BLaER1 (cell line): ENCODE measurements at regions not wholly inside any gene's neighbourhood (a gene's known extent, or its start where the extent isn't known, plus 50 kb on each side); places are given as distances from the start of the nearest gene placed in this dataset.
A peak's percentile ranks its signal among the peaks of the same experiment; 100 is the strongest.

Experiments
- H3K27ac ChIP-seq: shearing (Covaris generic); formaldehyde crosslinking; 2 replicates; pipeline ENCODE4 v1.8.1; 2022
- H3K27me3 ChIP-seq: shearing (Covaris generic); formaldehyde crosslinking; 2 replicates; pipeline ENCODE4 v1.8.1; 2022
- H3K36me3 ChIP-seq: shearing (Covaris generic); formaldehyde crosslinking; 2 replicates; pipeline ENCODE4 v1.8.1; 2022
- H3K4me1 ChIP-seq: shearing (Covaris generic); formaldehyde crosslinking; 2 replicates; pipeline ENCODE4 v1.8.1; 2022
- H3K4me2 ChIP-seq: shearing (Covaris generic); formaldehyde crosslinking; 2 replicates; pipeline ENCODE4 v1.8.1; 2022
- H3K4me3 ChIP-seq: shearing (Covaris generic); formaldehyde crosslinking; 2 replicates; pipeline ENCODE4 v1.8.1; 2022
- H3K9ac ChIP-seq: shearing (Covaris generic); formaldehyde crosslinking; 2 replicates; pipeline ENCODE4 v1.8.1; 2022
- H3K9me3 ChIP-seq: shearing (Covaris generic); formaldehyde crosslinking; 2 replicates; pipeline ENCODE4 v1.8.1; 2022
- H4K20me1 ChIP-seq: shearing (Covaris generic); formaldehyde crosslinking; 2 replicates; pipeline ENCODE4 v1.8.1; 2022
- Cebpa-rat ChIP-seq: shearing (Covaris generic); IDR thresholded peaks from 2 replicates; pipeline ENCODE4 v1.8.1; 2022

DNA sequence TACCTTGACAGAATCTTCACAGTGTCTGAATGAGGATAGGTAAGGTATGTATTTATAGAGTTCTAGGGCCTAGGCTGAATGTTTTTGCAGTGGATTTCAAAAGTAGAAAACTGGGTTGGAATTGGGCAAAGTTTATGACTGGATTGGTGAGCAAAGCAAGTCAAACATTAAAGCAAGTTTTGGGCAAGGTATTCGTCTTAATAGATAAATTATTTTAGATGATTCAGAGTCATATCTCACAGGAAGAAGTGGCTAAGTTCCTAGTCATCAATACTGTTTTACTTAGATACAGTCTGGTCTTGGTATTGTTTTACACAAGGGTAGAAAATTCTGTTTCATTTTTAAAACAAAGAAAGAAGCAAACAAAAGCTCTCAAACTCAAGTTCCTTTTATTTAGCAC lies 284.1 kb upstream of the EPHA7 start:
- no peaks in the 10 kb centered on the region for H4K20me1 ChIP-seq
- H3K9me3 ChIP-seq = peaks cover 24% of the 10 kb centered on the region
- no peaks in the 10 kb centered on the region for H3K4me1 ChIP-seq
- H3K36me3 ChIP-seq = no peaks in the 10 kb centered on the region
- H3K4me2 ChIP-seq = no peak overlapping the region
- no peak for TF ChIP-seq Cebpa-rat
- no peaks in the 10 kb centered on the region for H3K27me3 ChIP-seq
- H3K4me3 ChIP-seq = no peak overlapping the region
- H3K9ac ChIP-seq = no peak overlapping the region
- H3K27ac ChIP-seq = no peak overlapping the region

DNA sequence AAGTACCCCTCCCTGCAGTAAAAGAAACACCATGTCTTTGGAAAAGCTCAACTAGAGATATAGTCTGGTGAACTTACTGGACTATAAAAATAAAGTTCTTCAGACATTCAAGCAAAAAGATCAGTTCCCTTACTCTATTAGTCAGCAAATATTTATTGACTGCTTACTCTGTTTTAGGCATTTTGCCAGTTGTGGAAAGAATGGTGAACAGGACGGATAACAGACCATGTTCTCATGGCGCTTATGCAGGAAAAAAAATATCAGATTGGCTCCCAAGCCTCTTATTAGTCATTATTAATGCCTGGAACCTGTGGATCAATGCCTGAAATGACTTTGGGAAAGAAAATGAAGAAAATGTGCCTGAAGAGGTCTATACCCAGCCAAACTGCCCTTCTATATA lies 282.2 kb upstream of the EPHA7 start:
- no peaks in the 10 kb centered on the region for H4K20me1 ChIP-seq
- no peaks in the 10 kb centered on the region for H3K27me3 ChIP-seq
- no peak overlapping the region for H3K9ac ChIP-seq
- H3K4me1 ChIP-seq = no peaks in the 10 kb centered on the region
- no peak overlapping the region for H3K27ac ChIP-seq
- no peak overlapping the region for H3K4me3 ChIP-seq
- H3K4me2 ChIP-seq = no peak overlapping the region
- no peak for TF ChIP-seq Cebpa-rat
- H3K9me3 ChIP-seq = peaks cover 5% of the 10 kb centered on the region; the same call in 1 of the 2 replicates
- H3K36me3 ChIP-seq = no peaks in the 10 kb centered on the region

DNA sequence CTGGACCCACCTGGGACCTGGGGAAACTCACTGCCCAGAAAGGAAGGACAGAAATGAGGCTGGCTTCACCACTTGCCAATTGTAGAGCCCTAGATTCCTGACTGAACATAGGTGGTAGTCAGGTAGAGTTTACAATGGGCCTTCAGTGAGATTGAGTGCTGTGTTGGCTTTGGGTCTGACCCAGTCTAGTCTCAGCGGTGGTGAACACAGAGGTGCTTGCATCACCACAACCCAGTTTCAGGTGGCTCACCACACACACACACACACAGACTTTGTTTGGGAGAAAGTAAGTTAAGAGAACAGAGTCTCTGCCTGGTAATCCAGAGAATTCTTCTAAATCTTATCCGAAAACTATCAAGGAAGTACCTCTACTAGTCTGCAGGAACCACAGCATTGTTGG lies 266.1 kb upstream of the EPHA7 start:
- Histone ChIP-seq H3K9ac (no peak overlapping the region), H3K4me3 (no peak overlapping the region), H3K4me2 (no peak overlapping the region), H4K20me1 (no peaks in the 10 kb centered on the region), H3K4me1 (peaks cover 2% of the 10 kb centered on the region), H3K36me3 (no peaks in the 10 kb centered on the region), H3K9me3 (no peaks in the 10 kb centered on the region; the same call in 1 of the 2 replicates), H3K27ac (no peak overlapping the region), H3K27me3 (no peaks in the 10 kb centered on the region)
- no peak for TF ChIP-seq Cebpa-rat

DNA sequence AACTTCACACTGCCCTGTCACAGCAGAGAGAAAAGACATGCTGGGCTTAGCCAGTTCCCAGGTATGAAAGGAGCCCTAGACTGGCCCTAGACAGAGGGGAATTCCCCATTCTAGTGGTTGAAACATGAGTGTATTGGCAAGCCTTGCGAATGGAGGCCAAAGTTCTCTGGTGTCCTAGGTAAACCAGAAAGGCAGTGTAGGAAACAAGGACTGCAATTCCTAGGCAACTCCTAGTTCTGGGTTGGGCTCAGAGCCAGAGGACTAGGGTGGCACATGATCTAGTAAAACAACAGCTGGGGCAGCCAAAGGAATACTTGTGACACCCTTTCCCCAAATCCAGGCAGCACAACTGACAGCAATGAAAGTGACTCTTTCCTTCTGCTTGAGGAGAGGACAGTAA lies 265.0 kb upstream of the EPHA7 start:
- Histone ChIP-seq H3K27ac (no peak overlapping the region), H3K4me3 (no peak overlapping the region), H4K20me1 (no peaks in the 10 kb centered on the region), H3K36me3 (no peaks in the 10 kb centered on the region), H3K4me1 (peaks cover 14% of the 10 kb centered on the region), H3K4me2 (no peak overlapping the region), H3K9ac (no peak overlapping the region), H3K27me3 (no peaks in the 10 kb centered on the region), H3K9me3 (no peaks in the 10 kb centered on the region; the same call in 1 of the 2 replicates)
- TF ChIP-seq Cebpa-rat = no peak

DNA sequence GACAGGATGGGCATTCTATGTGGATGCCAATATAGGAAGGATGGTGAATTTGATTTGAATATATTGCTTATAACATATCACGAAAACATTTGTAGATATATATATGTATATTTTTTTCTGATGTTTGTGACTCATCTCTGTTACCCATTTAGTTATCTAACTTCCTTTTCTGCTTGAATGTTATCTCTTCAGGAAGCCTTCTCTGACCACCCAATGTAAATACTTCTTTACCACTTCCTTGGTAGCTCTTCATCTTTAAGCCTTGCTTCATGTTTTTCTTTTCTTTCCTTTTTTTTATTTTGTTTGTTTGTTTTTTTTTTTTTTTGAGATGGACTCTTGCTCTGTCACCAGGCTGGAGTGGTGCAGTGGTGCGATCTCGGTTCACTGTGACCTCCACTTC lies 260.5 kb upstream of the EPHA7 start:
- TF ChIP-seq Cebpa-rat = no peak
- no peak overlapping the region for H3K27ac ChIP-seq
- H3K4me3 ChIP-seq = no peak overlapping the region
- no peaks in the 10 kb centered on the region for H3K27me3 ChIP-seq
- H3K4me2 ChIP-seq = peak overlapping the region; percentile 40
- peaks cover 17% of the 10 kb centered on the region for H3K4me1 ChIP-seq
- H3K9me3 ChIP-seq = no peaks in the 10 kb centered on the region; the same call in 1 of the 2 replicates
- no peaks in the 10 kb centered on the region for H4K20me1 ChIP-seq
- H3K36me3 ChIP-seq = no peaks in the 10 kb centered on the region
- no peak overlapping the region for H3K9ac ChIP-seq

DNA sequence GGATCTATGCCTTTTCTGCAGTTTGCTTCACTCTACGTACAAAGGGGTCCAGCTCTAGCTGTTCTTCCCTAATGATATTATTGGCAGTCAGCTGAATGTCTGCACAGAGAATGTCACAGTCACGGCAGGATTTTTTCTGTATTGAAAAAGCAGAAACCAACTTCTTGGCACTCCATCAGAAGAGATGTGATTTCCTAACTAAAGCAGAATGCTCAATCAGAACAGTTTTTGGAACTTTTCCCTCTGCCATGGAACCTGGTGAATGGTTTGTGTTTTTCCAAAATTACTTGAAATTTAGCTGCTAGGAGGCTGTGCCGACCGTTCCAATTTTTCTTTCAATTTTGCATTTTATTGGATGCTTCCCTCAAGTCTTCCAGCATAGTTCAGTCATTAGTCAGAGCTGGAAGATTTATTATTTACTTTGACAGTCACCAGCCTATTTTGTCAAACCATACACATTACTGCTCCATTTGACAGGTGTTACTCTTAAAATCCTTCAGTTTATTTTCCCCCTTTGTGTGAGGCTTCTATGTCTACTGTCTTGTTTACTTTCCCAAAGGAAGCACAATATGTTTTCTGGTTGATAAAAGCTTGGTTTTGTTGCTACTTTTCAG lies 259.6 kb upstream of the EPHA7 start:
- H3K4me3 ChIP-seq = no peak overlapping the region
- peaks cover 17% of the 10 kb centered on the region for H3K4me1 ChIP-seq
- no peaks in the 10 kb centered on the region for H3K27me3 ChIP-seq
- no peaks in the 10 kb centered on the region for H4K20me1 ChIP-seq
- no peak overlapping the region for H3K9ac ChIP-seq
- H3K9me3 ChIP-seq = no peaks in the 10 kb centered on the region; the same call in 1 of the 2 replicates
- TF ChIP-seq Cebpa-rat = no peak
- H3K27ac ChIP-seq = no peak overlapping the region
- no peak overlapping the region for H3K4me2 ChIP-seq
- no peaks in the 10 kb centered on the region for H3K36me3 ChIP-seq

DNA sequence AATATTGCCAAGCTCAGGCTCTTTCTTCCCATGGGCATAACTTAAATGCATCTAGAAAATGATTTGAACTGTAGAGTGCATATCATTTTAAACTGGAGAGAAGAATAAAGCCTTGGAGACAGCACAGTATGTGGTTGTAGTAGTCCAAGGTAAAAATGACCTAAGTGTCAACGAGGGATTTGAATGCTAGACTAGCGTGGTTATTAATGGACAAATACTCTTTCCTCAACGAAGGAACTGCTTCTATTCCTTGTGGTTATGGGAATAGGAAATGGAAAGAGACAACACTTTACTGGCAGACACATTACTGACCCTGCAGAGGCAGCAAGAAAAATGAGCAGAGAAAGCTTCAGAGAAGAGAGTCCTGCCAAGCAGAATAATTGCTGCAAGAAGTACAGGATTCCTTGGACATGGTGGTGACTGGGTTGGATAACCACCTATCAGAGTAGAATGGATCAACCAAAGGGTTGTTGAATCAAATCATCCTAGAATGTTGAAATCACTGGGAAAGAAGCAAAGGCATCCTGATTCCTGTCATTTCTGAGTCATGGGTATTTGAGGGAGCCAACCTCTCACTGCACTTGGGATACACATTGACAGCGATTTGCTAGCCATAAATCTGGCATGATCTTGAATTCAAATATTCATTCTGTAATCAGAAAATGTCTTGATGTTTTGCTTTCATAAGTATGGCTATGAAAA lies 258.1 kb upstream of the EPHA7 start:
- no peaks in the 10 kb centered on the region for H4K20me1 ChIP-seq
- no peak overlapping the region for H3K27ac ChIP-seq
- no peak overlapping the region for H3K9ac ChIP-seq
- no peaks in the 10 kb centered on the region for H3K36me3 ChIP-seq
- no peaks in the 10 kb centered on the region; the same call in 1 of the 2 replicates for H3K9me3 ChIP-seq
- no peak overlapping the region for H3K4me2 ChIP-seq
- H3K4me3 ChIP-seq = no peak overlapping the region
- TF ChIP-seq Cebpa-rat = no peak
- H3K4me1 ChIP-seq = peaks cover 17% of the 10 kb centered on the region
- no peaks in the 10 kb centered on the region for H3K27me3 ChIP-seq

DNA sequence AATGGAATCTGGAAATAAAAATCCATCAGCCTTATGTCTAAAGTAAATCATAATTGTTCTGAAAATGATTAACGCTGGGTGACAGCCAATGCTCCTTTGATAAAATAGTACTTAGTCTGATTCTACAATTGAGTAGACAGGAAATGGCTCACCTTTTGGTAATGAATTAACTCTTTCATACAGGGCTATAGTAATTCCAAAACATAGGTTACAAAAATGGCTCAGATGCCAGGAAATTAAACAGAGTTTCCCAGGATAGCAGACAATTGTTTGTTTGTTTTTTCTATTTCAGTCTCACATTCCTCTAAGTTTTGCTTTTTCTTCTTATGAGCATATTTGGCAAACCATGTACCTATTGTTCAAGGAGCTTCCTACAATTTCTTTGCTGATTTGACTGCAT lies 257.2 kb upstream of the EPHA7 start:
- no peak for TF ChIP-seq Cebpa-rat
- Histone ChIP-seq H3K27me3 (no peaks in the 10 kb centered on the region), H3K27ac (no peak overlapping the region)

DNA sequence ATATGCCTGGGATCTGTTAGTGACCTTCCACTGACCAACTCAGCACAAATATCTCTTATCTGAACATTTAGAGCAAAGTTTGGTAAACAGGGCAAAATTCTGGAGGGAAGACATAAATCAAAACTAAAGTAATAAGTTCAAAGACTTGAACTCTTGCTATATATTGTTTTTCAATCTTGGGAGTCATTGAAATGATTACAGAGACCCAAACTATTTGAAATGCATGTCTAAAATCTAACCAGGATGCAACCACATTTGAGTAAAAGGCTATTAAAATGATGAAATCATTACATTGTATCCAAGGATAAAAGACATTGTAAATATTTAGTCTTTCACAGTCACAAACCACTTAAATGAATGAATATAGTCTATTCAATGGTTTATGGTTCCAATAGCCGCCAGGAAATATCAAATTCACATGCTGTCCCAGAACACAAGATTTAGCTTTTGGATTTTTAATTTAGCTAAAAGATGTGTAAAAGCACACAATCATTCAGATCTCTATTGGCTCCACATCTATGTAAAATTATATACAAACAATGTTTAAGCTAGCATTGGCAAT lies 256.6 kb upstream of the EPHA7 start:
- H3K9me3 ChIP-seq = no peaks in the 10 kb centered on the region
- H3K36me3 ChIP-seq = no peaks in the 10 kb centered on the region
- no peak overlapping the region for H3K4me2 ChIP-seq
- TF ChIP-seq Cebpa-rat = no peak
- no peaks in the 10 kb centered on the region for H4K20me1 ChIP-seq
- no peaks in the 10 kb centered on the region for H3K27me3 ChIP-seq
- no peak overlapping the region for H3K9ac ChIP-seq
- H3K4me1 ChIP-seq = peaks cover 17% of the 10 kb centered on the region
- H3K4me3 ChIP-seq = no peak overlapping the region
- H3K27ac ChIP-seq = no peak overlapping the region

More for the DNA sequence above, 257.2 kb upstream of the EPHA7 start:
- no peak overlapping the region for H3K9ac ChIP-seq
- H3K4me2 ChIP-seq = no peak overlapping the region
- H3K36me3 ChIP-seq = no peaks in the 10 kb centered on the region
- H3K4me3 ChIP-seq = no peak overlapping the region
- H3K4me1 ChIP-seq = peaks cover 17% of the 10 kb centered on the region
- no peaks in the 10 kb centered on the region; the same call in 1 of the 2 replicates for H3K9me3 ChIP-seq
- H4K20me1 ChIP-seq = no peaks in the 10 kb centered on the region

DNA sequence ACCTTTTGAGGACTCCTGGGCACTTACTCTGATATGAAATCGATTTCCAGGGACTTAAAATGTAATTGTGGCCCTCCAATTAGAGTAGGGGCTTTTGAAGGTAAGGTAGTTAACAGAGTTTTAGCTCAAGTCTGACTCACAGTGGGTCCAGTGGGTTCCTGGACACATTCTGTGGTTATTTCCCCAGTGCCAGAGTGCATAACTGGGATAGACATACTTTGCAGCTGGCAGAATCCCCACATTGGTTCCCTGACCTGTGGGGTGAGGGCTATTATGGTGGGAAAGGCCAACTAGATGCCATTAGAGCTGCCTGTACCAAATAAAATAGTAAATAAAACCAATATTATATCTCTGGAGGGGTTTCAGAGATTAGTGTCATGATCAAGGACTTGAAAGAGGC lies 243.8 kb upstream of the EPHA7 start:
- Histone ChIP-seq H3K36me3 (no peaks in the 10 kb centered on the region), H3K27ac (no peak overlapping the region), H4K20me1 (no peaks in the 10 kb centered on the region), H3K4me2 (no peak overlapping the region), H3K4me1 (no peaks in the 10 kb centered on the region), H3K9me3 (no peaks in the 10 kb centered on the region), H3K27me3 (no peaks in the 10 kb centered on the region), H3K4me3 (no peak overlapping the region), H3K9ac (no peak overlapping the region)
- TF ChIP-seq Cebpa-rat = no peak
